Astrocyte of the cerebellum (primary cell): ENCODE measurements at regions not wholly inside any gene's neighbourhood (a gene's known extent, or its start where the extent isn't known, plus 50 kb on each side); places are given as distances from the start of the nearest gene placed in this dataset.
A peak's percentile ranks its signal among the peaks of the same experiment; 100 is the strongest.

Source experiments
- DNase-seq: peaks from one replicate; pipeline ENCODE4 v3.0.0-alpha.2; 2011; ENCODE audit warnings: low read depth
- H3K4me3 ChIP-seq: 2 replicates; pipeline ENCODE4 v1.5.1; 2011; ENCODE audit warnings: mild to moderate bottlenecking, low read depth, low read length, moderate library complexity
- in situ Hi-C: cut with HindIII; loops from 2 replicates; pipeline ENCODE4 v1.10.0; 2017; ENCODE audit warnings: low sequenced_read_pairs
- TF ChIP-seq, protein P1 (sequence below): IDR thresholded peaks from 2 replicates; pipeline ENCODE4 v1.5.1; 2012; ENCODE audit warnings: low read length, low read depth, moderate library complexity, mild to moderate bottlenecking; ENCODE audit errors: missing control alignments

DNA sequence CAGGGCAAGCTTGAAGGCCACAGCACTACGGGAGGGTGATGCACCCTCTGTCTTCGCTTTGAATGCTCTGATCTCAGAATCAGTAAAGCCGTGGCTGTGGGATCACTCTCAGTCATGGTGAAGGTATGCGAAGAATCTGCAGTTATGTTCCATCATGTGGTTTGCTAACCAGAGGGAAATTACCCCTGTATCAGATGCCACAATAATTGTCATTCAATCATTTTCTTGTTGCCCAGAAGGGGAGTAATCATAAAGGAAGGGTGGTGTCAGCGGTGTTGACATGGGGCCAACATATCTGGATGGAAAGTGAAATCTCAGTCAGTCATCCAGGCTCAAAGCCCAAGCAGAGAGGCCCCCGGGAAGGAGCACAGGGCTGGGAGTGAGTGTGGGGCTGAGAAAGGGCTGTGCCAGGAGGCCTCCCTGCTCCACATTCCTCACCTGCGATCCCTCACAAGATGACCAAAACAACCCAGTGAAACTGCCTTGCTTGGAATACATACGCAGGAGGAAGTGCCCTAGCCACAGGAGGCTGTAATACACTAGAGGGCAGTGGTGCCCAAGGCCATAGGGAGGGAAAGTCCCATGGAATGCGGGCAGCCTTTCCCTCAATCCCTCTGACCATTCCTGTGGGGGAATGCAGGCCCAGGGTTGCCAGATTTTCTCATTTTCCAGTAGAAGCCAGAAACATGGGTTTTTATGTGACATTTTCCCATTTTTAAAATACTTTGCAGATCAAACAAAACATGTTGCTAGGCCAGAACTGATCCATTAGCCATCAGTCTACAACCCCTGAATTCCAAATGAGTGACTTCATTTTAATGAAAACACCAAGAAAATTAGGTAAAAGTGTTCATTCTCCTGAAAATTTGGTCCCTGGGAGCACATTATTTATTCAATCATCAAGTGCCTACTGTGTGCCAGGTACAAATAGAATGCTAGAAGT is 95.7 kb upstream of the VANGL1 start:
- TF ChIP-seq, protein P1, sequence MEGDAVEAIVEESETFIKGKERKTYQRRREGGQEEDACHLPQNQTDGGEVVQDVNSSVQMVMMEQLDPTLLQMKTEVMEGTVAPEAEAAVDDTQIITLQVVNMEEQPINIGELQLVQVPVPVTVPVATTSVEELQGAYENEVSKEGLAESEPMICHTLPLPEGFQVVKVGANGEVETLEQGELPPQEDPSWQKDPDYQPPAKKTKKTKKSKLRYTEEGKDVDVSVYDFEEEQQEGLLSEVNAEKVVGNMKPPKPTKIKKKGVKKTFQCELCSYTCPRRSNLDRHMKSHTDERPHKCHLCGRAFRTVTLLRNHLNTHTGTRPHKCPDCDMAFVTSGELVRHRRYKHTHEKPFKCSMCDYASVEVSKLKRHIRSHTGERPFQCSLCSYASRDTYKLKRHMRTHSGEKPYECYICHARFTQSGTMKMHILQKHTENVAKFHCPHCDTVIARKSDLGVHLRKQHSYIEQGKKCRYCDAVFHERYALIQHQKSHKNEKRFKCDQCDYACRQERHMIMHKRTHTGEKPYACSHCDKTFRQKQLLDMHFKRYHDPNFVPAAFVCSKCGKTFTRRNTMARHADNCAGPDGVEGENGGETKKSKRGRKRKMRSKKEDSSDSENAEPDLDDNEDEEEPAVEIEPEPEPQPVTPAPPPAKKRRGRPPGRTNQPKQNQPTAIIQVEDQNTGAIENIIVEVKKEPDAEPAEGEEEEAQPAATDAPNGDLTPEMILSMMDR: peak; percentile 68
- in situ Hi-C loops: no loop called here
- peak; percentile 92 for DNase-seq
- no peak overlapping the region for H3K4me3 ChIP-seq

DNA sequence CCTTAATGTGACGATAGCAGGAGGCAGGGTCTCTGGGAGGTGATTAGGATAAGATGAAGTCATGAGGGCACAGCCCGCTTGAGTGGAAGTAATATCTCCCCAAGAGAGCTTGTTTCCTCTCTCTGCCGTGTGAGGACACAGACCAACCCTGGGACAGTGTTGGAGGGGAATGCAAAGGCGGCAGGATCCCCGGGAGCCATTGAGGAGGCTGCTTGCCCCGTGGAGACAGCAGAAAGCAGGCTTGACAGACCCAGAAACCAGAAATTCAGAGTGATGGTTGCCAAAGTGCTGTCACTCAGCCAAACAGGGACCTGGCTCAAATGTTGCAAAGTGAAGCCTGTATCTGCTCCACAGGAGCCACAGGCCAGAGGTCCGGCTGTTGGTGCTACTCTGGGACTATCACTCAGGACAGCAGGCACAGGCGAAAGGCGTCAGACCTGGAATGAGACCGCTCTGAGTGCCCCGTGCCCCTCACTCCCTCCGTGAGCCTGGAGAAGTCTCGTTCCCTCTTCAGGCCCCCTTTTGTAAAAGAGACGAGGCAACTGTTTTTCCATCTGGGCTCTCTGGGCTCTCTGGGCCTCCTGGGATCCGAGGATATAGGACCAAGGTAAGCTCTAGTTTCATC is 96.6 kb upstream of the VANGL1 start:
- DNase-seq: no peak
- in situ Hi-C loops: no loop called here
- TF ChIP-seq, protein P1: no peak
- no peak overlapping the region for H3K4me3 ChIP-seq

DNA sequence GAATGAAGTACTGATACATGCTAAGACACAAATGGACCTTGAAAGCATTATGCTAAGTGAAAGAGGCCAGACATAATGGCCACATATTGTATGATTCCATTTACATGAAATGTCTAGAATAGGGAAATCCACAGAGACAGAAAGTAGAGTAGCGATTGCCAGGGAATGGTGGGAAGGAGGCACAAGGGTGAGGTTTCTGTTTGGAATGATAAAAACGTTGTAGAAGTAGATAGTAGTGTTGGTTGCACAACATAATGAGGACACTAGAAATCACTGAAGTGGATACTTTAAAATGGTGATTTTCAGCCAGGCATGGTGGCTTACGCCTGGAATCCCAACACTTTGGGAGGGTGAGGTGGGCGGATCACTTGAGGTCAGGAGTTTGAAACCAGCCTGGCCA is 97.6 kb upstream of the VANGL1 start:
- no peak overlapping the region for H3K4me3 ChIP-seq
- in situ Hi-C loops: no loop called here
- TF ChIP-seq, protein P1: no peak
- DNase-seq: no peak

DNA sequence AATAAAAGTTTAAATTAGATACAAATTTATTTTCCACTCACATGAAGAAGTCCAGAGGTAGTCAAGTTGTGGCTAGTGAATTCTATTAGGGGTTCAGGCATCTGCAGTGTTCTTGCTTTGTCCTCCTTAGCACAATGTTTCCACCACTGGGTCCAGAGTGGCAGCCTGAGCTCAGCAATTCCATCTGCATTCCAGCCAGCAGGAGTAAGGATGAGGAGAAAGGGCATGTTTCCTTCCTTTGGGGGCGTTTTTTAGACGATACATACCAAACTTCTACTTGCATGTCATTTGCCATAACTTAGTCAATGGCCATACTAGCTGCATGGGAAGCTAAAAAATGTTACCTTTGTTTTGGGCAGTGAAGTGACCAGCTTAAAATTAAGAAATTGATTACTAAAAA is 98.5 kb upstream of the VANGL1 start:
- in situ Hi-C loops: no loop called here
- DNase-seq: no peak
- H3K4me3 ChIP-seq: no peak overlapping the region
- TF ChIP-seq, protein P1: no peak

DNA sequence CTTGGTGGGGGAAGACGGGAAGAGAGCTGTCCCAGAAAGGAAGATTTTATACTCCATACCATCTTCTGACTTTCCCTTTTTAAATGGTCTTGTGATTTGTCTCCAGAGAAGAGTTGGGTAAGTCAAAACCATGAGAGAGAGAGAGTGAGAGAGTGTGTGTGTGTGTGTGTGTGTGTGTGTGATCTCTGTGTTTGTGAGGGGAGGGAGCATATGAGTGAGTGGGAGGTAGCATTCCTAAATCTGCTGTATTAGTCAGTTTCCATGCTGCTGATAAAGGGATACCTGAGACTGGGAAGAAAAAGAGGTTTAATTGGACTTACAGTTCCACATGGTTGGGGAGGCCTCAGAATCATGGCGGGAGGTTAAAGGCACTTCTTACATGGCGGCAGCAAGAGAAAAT is 102.0 kb upstream of the VANGL1 start:
- in situ Hi-C loops: no loop called here
- no peak overlapping the region for H3K4me3 ChIP-seq
- TF ChIP-seq, protein P1: no peak
- DNase-seq: no peak

DNA sequence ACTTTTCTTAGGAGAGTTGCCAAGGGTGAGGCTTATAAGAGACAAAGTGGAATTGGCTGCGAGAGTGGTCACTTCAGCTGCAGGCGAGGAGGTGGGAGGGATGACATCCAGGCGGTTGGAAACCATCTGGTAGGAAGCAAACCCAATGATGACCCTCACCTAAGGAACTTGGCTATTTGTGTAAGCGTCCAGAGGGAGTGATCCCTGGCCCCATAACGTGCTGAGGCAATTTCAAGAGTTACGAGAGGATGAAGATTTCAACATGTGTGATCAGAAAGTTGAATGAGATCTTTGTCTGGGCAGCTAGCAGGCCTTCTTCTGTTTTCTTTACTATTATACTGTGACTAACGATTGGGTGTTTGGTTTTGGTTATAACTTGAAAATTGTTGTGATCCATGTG is 102.7 kb upstream of the VANGL1 start:
- no peak overlapping the region for H3K4me3 ChIP-seq
- in situ Hi-C loops: no loop called here
- TF ChIP-seq, protein P1: no peak
- no peak for DNase-seq
